HepG2 (cell line): ENCODE measurements at regions not wholly inside any gene's neighbourhood (a gene's known extent, or its start where the extent isn't known, plus 50 kb on each side); places are given as distances from the start of the nearest gene placed in this dataset.

Experiments
- ATAC-seq: fragments of 200-7000 bp; cut with Tn5 transposase; 3 replicates; pipeline ENCODE4 v1.9.1; 2020; ENCODE audit warnings: mild to moderate bottlenecking, moderate library complexity
- BruUV-seq: library from RNA; stranded (reverse); fragments of 400-500 nt; replicated peaks from 2 replicates; lab custom pipeline; 2021; lab: Mats Ljungman, UMichigan
- CTCF ChIA-PET: fragments of 300-600 bp; formaldehyde crosslinking; extraction: SDS; loops from one replicate; lab custom pipeline; 2021; ENCODE audit warnings: low total read pairs, inconsistent platforms, low intra/inter-chr PET ratio; lab: Yijun Ruan, JAX
- POLR2A ChIA-PET: fragments of 350-600 bp; sonication (Branson Sonifier 250); formaldehyde crosslinking; loops from one replicate; lab custom pipeline; 2020; ENCODE audit warnings: antibody characterized with exemption, inconsistent platforms; lab: Yijun Ruan, JAX
- DNase-seq: peaks from one replicate; pipeline ENCODE4 v3.0.0-alpha.2; 2015; ENCODE audit warnings: low spot score
- FAIRE-seq: peaks from 3 replicates; lab custom pipeline; 2011; peaks lifted over from hg19 to GRCh38; lab: Jason Lieb, UNC
- H2AFZ ChIP-seq: one replicate; pipeline ENCODE4 v1.6.1; 2011; ENCODE audit warnings: low read length, inconsistent platforms
- H3K27ac ChIP-seq: fragments of 300-600 bp; 3 replicates; pipeline ENCODE4 v1.8.0; 2011; ENCODE audit warnings: mixed run types, mild to moderate bottlenecking, mixed read lengths, low read length, inconsistent platforms; ENCODE audit not compliant: insufficient read depth; ENCODE audit errors: extremely low read length
- H3K27me3 ChIP-seq, 2 experiments: fragments of 200-600 bp in 1 of 2; 2 replicates in 1 of 2; 3 replicates in 1 of 2; pipeline versions ENCODE4 v1.6.0 to v1.8.0; 2011; ENCODE audit warnings: low read length in 2 of 2, mild to moderate bottlenecking in 2 of 2, moderate library complexity in 2 of 2, inconsistent platforms in 1 of 2; ENCODE audit not compliant: insufficient read depth in 2 of 2, control insufficient read depth in 1 of 2
- H3K36me3 ChIP-seq, 2 experiments: fragments of 200-600 bp in 1 of 2; replicated peaks in 1 of 2; 2 replicates in 1 of 2; 3 replicates in 1 of 2; pipeline versions ENCODE4 v1.5.1 to v1.8.0; 2011; ENCODE audit warnings: low read length in 2 of 2, inconsistent platforms in 1 of 2; ENCODE audit not compliant: insufficient read depth in 2 of 2, control insufficient read depth in 1 of 2
- H3K4me1 ChIP-seq: 2 replicates; pipeline ENCODE4 v1.5.1; 2012; ENCODE audit warnings: low read length, inconsistent platforms; ENCODE audit not compliant: insufficient read depth
- H3K4me2 ChIP-seq: 2 replicates; pipeline ENCODE4 v1.6.0; 2011; ENCODE audit warnings: low read depth, low read length, inconsistent platforms
- H3K4me3 ChIP-seq, 3 experiments: fragments of 200-600 bp in 1 of 3; sonication (generic), shearing (Covaris generic) in 1 of 3; replicated peaks in 1 of 3; 2 replicates each; pipeline ENCODE4 v1.5.1; 2011 to 2016; ENCODE audit warnings: low read length in 3 of 3, inconsistent platforms in 2 of 3, low read depth in 2 of 3, mild to moderate bottlenecking in 2 of 3, control low read depth in 1 of 3, mixed read lengths in 1 of 3; ENCODE audit not compliant: insufficient read depth in 1 of 3
- H3K79me2 ChIP-seq: one replicate; pipeline ENCODE4 v1.6.1; 2011; ENCODE audit warnings: low read length, inconsistent platforms; ENCODE audit not compliant: insufficient read depth
- H3K9ac ChIP-seq: 2 replicates; pipeline ENCODE4 v1.6.0; 2011; ENCODE audit warnings: mild to moderate bottlenecking, low read depth, low read length, inconsistent platforms; ENCODE audit not compliant: insufficient read depth
- H3K9me3 ChIP-seq: 2 replicates; pipeline ENCODE4 v1.5.1; 2012; ENCODE audit warnings: mild to moderate bottlenecking, low read length
- H4K20me1 ChIP-seq: 2 replicates; pipeline ENCODE4 v1.6.0; 2011; ENCODE audit warnings: inconsistent platforms, mild to moderate bottlenecking, low read length, moderate library complexity; ENCODE audit not compliant: insufficient read depth
- ATF7-NPFF ChIP-seq: sonication (generic); formaldehyde crosslinking; IDR thresholded peaks from 2 replicates; pipeline ENCODE4 v1.8.1; 2023; ENCODE audit warnings: mild to moderate bottlenecking, low read depth, missing genetic modification reagents, moderate library complexity
- BHLHE40 ChIP-seq: IDR thresholded peaks from 2 replicates; pipeline ENCODE4 v1.6.1; 2011; ENCODE audit warnings: low read length, improper control_type of control experiment
- CBX2 ChIP-seq, 2 experiments: fragments of 200-600 bp in 1 of 2; sonication (generic); formaldehyde crosslinking in 1 of 2; IDR thresholded peaks; 2 replicates each; pipeline versions ENCODE4 v1.7.0 to v1.8.1; 2018 to 2022; ENCODE audit warnings: low read depth in 2 of 2, low read length in 1 of 2, mild to moderate bottlenecking in 1 of 2, missing genetic modification reagents in 1 of 2
- CEBPG ChIP-seq: IDR thresholded peaks from 2 replicates; pipeline ENCODE4 v1.6.1; 2016
- DNMT1 ChIP-seq: sonication (generic); formaldehyde crosslinking; IDR thresholded peaks from 2 replicates; pipeline ENCODE4 v1.5.1; 2020; ENCODE audit warnings: mild to moderate bottlenecking, missing genetic modification reagents
- FOXJ3 ChIP-seq: sonication (generic); formaldehyde crosslinking; IDR thresholded peaks from 2 replicates; pipeline ENCODE4 v1.4.0; 2020; ENCODE audit warnings: missing genetic modification reagents, mild to moderate bottlenecking, borderline replicate concordance
- FOXP1 ChIP-seq, 2 experiments: fragments of 450-650 bp in 1 of 2; IDR thresholded peaks; 2 replicates each; pipeline ENCODE4 v1.6.1; 2017 to 2018; ENCODE audit warnings: antibody characterized with exemption in 1 of 2
- HES4 ChIP-seq: sonication (generic); formaldehyde crosslinking; IDR thresholded peaks from 2 replicates; pipeline ENCODE4 v1.9.0; 2021; ENCODE audit warnings: mild to moderate bottlenecking, missing genetic modification reagents, borderline replicate concordance
- HOXA3 ChIP-seq: sonication (generic); formaldehyde crosslinking; IDR thresholded peaks from 2 replicates; pipeline ENCODE4 v1.5.0; 2020; ENCODE audit warnings: missing genetic modification reagents
- MTA1 ChIP-seq: sonication (generic); formaldehyde crosslinking; IDR thresholded peaks from 2 replicates; pipeline ENCODE4 v1.4.0; 2020; ENCODE audit warnings: missing genetic modification reagents, mild to moderate bottlenecking, borderline replicate concordance
- NR2F1 ChIP-seq, 2 experiments: fragments of 450-650 bp in 1 of 2; formaldehyde crosslinking in 1 of 2; IDR thresholded peaks; 2 replicates each; pipeline versions ENCODE4 v1.5.0 to v1.6.1; 2016 to 2020; ENCODE audit warnings: mild to moderate bottlenecking in 1 of 2, missing compliant biosample characterization in 1 of 2, missing genetic modification reagents in 1 of 2, moderate library complexity in 1 of 2
- NR2F2 ChIP-seq: IDR thresholded peaks from 2 replicates; pipeline ENCODE4 v1.6.1; 2012; ENCODE audit warnings: low read depth, inconsistent platforms, borderline replicate concordance
- PHF8 ChIP-seq: sonication (generic); formaldehyde crosslinking; IDR thresholded peaks from 2 replicates; pipeline ENCODE4 v1.5.0; 2020; ENCODE audit warnings: missing genetic modification reagents
- SUZ12 ChIP-seq: fragments of 150-350 bp; IDR thresholded peaks from 2 replicates; pipeline ENCODE4 v1.6.1; 2014; ENCODE audit warnings: low read depth, low read length
- ZBTB8A ChIP-seq: sonication (generic); formaldehyde crosslinking; IDR thresholded peaks from 2 replicates; pipeline ENCODE4 v1.4.0; 2020; ENCODE audit warnings: mild to moderate bottlenecking, low read depth, missing genetic modification reagents, borderline replicate concordance
- ZNF580 ChIP-seq: IDR thresholded peaks from 2 replicates; pipeline ENCODE4 v1.6.1; 2016; ENCODE audit warnings: low read depth, borderline replicate concordance
- ZNF607 ChIP-seq: sonication (generic); formaldehyde crosslinking; IDR thresholded peaks from 2 replicates; pipeline ENCODE4 v1.5.1; 2020; ENCODE audit warnings: missing genetic modification reagents, mild to moderate bottlenecking, borderline replicate concordance
- WGBS: methylation state at CpG from one replicate; pipeline ENCODE4 v1.1.6; 2017; ENCODE audit warnings: low lambda C conversion rate; 5-methylcytosine and 5-hydroxymethylcytosine counted together
- in situ Hi-C: cut with HindIII; loops from 2 replicates; pipeline ENCODE4 v1.10.0; 2017; ENCODE audit warnings: low pct_unique_long_range_greater_than_20kb; ENCODE audit not compliant: extremely low pct_ligation_motif_present
- intact Hi-C: fragments of 100-400 bp; cut with micrococcal nuclease; formaldehyde crosslinking; loops from one replicate; pipeline ENCODE4 v1.10.0; 2022; ENCODE audit not compliant: unreplicated experiment

- no TSS peak for BruUV-seq
- intact Hi-C loops = no loop called here
- ChIA-PET CTCF (no interaction called here), POLR2A (no interaction called here)
- no peaks in the 10 kb centered on the region for H3K36me3 ChIP-seq
- 13% methylated on average over 1 of the region's 1 CpG for WGBS
- H3K27ac ChIP-seq = no peak overlapping the region
- DNase-seq = no peak
- peaks cover 29% of the 10 kb centered on the region for H3K4me1 ChIP-seq
- H3K4me3 ChIP-seq = no peak overlapping the region
- in situ Hi-C loops = no loop called here
- H4K20me1 ChIP-seq = no peaks in the 10 kb centered on the region
- H3K79me2 ChIP-seq = no peaks in the 10 kb centered on the region
- H3K27me3 ChIP-seq = peaks cover 0 to 62% of the 10 kb centered on the region in 2 experiments; a peak in 4 of 5 replicates
- no peaks in the 10 kb centered on the region for H3K9me3 ChIP-seq
- H2AFZ ChIP-seq = no peak overlapping the region
- ATAC-seq = no peak
- FAIRE-seq = no peak
- no peak overlapping the region for H3K4me2 ChIP-seq
- no peak overlapping the region for H3K9ac ChIP-seq
- TF ChIP-seq MTA1 = no peak
- no peak for TF ChIP-seq NR2F2
- no peak for TF ChIP-seq ZNF607 (CRISPR knock-in tag)
- TF ChIP-seq HES4 = no peak
- no peak for TF ChIP-seq SUZ12
- no peak for TF ChIP-seq HOXA3 (CRISPR knock-in tag)
- TF ChIP-seq FOXJ3 = no peak
- no peak for TF ChIP-seq NR2F1 (CRISPR knock-in tag; IDR thresholded peaks at IDR 0.05)
- TF ChIP-seq ATF7-NPFF (CRISPR knock-in tag) = no peak
- no peak for TF ChIP-seq BHLHE40
- no peak for TF ChIP-seq PHF8 (CRISPR knock-in tag)
- no peak for TF ChIP-seq ZBTB8A (CRISPR knock-in tag)
- no peak for TF ChIP-seq ZNF580 (CRISPR knock-in tag)
- no peak for TF ChIP-seq CBX2 (IDR thresholded peaks at IDR 0.05; ENCODE audit: low read depth, low read length)
- TF ChIP-seq CBX2 (CRISPR knock-in tag; IDR thresholded peaks at IDR 0.05; ENCODE audit: low read depth) = no peak
- TF ChIP-seq CEBPG (CRISPR knock-in tag) = no peak
- no peak for TF ChIP-seq DNMT1
- TF ChIP-seq FOXP1 (IDR thresholded peaks at IDR 0.05) = no peak
- TF ChIP-seq FOXP1 (CRISPR knock-in tag; IDR thresholded peaks at IDR 0.05) = no peak
Measured at GRCh38 chr2:41830600-41830999, 217.2 kb upstream of the PKDCC start.
